WERI-Rb-1 (cell line): ENCODE measurements at regions not wholly inside any gene's neighbourhood (a gene's known extent, or its start where the extent isn't known, plus 50 kb on each side); places are given as distances from the start of the nearest gene placed in this dataset.

Experiments used
- DNase-seq: peaks from one replicate; pipeline ENCODE4 v3.0.0-alpha.2; 2020
- H3K27ac ChIP-seq: fragments of 250-450 bp; sonication (Bioruptor Pico); 2 replicates; pipeline ENCODE4 v1.5.1; 2020; ENCODE audit warnings: mild to moderate bottlenecking, moderate library complexity
- H3K27me3 ChIP-seq: fragments of 250-450 bp; sonication (Bioruptor Pico); 2 replicates; pipeline ENCODE4 v1.5.1; 2021; ENCODE audit warnings: mild to moderate bottlenecking, low read depth, moderate library complexity; ENCODE audit not compliant: insufficient read depth, severe bottlenecking
- H3K36me3 ChIP-seq: fragments of 250-450 bp; sonication (Bioruptor Pico); 2 replicates; pipeline ENCODE4 v1.5.1; 2020; ENCODE audit warnings: mild to moderate bottlenecking, moderate library complexity
- H3K4me3 ChIP-seq: 2 replicates; pipeline ENCODE4 v1.5.1; 2011; ENCODE audit warnings: low read depth, mild to moderate bottlenecking, control low read depth, low read length
- H3K9me3 ChIP-seq: fragments of 250-450 bp; sonication (Bioruptor Pico); 2 replicates; pipeline ENCODE4 v1.5.1; 2021; ENCODE audit warnings: mild to moderate bottlenecking, moderate library complexity; ENCODE audit not compliant: severe bottlenecking
- TF ChIP-seq, protein P1 (sequence below): IDR thresholded peaks from 2 replicates; pipeline ENCODE4 v1.5.1; 2011; ENCODE audit warnings: low read depth, mild to moderate bottlenecking, control low read depth, inconsistent platforms, low read length

DNA sequence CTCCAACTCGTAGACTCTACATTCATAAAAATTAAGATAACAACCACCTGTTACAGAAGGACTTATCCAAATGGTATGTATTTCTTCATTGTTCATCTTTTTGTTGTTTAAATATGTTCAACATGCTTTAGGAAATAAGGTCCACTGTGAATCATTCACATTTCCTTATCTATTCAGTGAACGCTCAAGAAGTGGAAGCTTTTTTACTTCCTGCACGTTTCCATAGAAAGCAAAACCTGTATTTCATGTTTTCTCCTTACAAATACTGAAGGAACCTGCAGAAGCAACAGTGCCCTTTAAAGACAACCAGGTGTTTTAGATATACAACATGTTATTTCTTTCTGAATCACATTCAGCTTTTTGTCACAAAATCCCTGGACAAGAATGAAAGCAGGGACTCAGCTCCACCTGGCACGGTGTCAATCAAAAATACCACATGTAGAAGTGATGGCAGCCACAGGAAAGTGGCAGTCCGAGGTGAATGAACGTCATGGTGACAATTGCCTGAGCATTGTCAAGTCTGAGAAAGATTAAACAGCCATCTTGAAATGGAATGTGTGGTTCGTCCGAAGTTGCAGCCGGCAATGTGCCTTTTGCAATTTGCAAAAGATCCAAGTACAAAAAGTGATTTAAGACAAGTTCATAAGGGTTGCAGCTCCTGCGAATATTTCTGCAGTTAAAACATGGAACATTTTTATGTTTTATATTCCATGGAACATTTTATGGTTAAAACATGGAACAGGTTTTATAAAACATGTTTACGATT lies 66.7 kb upstream of the RIPOR2 start:
- Histone ChIP-seq H3K9me3 (no peaks in the 10 kb centered on the region), H3K4me3 (no peak overlapping the region), H3K27ac (no peak overlapping the region), H3K36me3 (no peaks in the 10 kb centered on the region), H3K27me3 (no peaks in the 10 kb centered on the region)
- TF ChIP-seq, protein P1, sequence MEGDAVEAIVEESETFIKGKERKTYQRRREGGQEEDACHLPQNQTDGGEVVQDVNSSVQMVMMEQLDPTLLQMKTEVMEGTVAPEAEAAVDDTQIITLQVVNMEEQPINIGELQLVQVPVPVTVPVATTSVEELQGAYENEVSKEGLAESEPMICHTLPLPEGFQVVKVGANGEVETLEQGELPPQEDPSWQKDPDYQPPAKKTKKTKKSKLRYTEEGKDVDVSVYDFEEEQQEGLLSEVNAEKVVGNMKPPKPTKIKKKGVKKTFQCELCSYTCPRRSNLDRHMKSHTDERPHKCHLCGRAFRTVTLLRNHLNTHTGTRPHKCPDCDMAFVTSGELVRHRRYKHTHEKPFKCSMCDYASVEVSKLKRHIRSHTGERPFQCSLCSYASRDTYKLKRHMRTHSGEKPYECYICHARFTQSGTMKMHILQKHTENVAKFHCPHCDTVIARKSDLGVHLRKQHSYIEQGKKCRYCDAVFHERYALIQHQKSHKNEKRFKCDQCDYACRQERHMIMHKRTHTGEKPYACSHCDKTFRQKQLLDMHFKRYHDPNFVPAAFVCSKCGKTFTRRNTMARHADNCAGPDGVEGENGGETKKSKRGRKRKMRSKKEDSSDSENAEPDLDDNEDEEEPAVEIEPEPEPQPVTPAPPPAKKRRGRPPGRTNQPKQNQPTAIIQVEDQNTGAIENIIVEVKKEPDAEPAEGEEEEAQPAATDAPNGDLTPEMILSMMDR, result no peak
- DNase-seq, result no peak

DNA sequence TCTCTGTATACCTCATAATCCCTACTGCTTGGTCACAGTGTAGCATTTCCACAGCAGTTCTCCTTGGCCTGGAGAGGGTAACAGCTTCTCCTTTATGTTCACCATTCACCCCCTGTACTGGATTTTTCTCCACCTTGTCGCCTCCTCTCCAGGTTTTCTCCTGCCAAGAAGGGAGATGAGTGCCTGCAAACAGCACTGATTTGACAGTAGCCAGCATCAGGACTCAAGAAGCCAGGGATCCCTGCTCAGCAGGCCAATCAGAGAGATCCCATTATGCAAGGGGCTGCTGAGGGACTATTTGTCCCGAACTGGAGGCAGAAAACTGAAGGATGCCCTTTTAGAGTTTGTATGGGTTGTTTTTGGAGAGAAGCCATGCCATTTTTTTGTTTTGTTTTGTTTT lies 68.6 kb upstream of the RIPOR2 start:
- Histone ChIP-seq H3K27ac (no peak overlapping the region), H3K36me3 (no peaks in the 10 kb centered on the region), H3K4me3 (no peak overlapping the region), H3K9me3 (no peaks in the 10 kb centered on the region), H3K27me3 (no peaks in the 10 kb centered on the region)
- no peak for DNase-seq
- TF ChIP-seq, protein P1, result no peak

DNA sequence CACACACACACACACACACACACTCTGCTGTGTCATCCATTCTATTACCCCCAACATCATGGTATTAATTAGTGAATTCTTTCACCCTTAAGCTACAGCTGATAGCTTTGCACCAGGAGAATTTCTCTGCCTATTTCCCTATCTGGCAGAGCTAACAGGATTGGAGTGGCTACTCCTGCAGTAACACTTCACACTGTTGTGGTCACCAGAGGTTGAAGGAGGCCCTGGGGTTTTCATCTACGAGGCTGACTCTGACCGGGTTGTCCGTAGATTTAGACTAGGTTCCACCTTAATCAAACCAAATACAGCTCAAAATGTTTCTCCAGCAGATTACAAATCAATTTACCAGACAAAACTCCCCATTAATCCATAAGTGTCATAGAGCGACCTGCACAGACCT lies 69.2 kb upstream of the RIPOR2 start:
- H3K9me3 ChIP-seq, result no peaks in the 10 kb centered on the region
- H3K4me3 ChIP-seq, result no peak overlapping the region
- TF ChIP-seq, protein P1, result no peak
- H3K27me3 ChIP-seq, result no peaks in the 10 kb centered on the region
- no peak overlapping the region for H3K27ac ChIP-seq
- H3K36me3 ChIP-seq, result no peaks in the 10 kb centered on the region
- DNase-seq, result no peak

DNA sequence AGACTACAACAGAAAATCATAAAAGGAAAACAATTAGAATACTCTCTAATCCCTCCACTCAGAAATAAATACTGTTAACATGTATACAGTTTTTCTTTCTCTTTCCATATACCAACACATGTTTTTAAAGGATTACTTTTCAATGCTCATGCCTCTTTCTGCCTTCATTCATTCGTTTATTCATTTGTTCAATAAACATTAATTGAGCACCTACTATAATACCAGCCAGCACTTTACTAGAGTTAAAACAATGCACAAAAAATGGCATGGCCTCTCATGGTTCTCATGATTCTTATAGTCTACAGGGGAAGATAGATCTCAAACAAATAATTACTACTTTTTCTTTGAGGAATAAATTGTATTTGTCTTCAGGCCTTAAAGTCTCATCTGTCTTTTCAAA lies 70.3 kb upstream of the RIPOR2 start:
- H3K27me3 ChIP-seq, result no peaks in the 10 kb centered on the region
- H3K4me3 ChIP-seq, result no peak overlapping the region
- no peaks in the 10 kb centered on the region for H3K9me3 ChIP-seq
- DNase-seq, result no peak
- no peak overlapping the region for H3K27ac ChIP-seq
- no peaks in the 10 kb centered on the region for H3K36me3 ChIP-seq
- TF ChIP-seq, protein P1, result no peak

DNA sequence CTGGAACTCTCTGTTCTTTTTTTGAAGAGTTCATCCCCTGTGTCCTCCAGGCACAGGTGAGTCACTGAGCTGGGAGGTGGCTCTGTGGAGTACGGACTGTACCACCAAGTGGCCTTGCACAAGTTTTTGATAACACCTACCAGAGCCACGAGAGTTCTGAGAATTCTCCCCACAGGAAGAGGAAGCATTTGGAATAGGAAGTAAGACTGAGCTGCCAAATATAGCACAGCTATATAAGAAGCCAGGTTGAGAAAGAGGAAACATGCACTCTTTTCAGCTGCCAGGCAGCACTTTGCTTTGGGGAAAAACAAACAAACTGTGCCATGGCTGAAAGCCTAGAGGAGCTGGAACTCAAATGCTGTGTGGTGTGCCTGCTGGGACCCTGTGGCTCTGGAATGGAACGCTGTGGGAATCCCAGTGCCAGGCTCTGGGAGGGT lies 70.8 kb upstream of the RIPOR2 start:
- H3K27ac ChIP-seq, result no peak overlapping the region
- TF ChIP-seq, protein P1, result no peak
- H3K4me3 ChIP-seq, result no peak overlapping the region

DNA sequence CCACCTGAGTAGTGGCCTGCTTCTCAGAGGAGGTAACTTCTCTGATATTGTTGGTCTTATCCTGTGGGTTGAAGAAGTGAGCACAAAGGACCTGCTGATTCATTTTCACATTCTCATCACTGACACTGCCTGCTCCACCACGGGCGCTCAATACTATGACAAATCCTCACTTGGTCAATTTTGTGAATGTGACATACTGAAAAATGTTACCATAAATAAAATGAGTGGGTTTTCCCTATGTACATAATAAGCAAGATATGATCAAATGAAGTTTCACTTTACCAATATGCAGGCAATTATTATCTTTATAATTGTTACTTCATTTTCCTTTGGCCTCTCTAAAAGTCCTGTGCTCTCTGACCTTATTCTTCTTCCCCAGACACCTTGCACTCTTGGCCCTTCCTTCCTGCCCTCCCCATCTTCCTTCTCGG lies 71.5 kb upstream of the RIPOR2 start:
- TF ChIP-seq, protein P1, result no peak
- DNase-seq, result no peak
- Histone ChIP-seq H3K4me3 (no peak overlapping the region), H3K27me3 (no peaks in the 10 kb centered on the region), H3K27ac (no peak overlapping the region), H3K9me3 (no peaks in the 10 kb centered on the region), H3K36me3 (no peaks in the 10 kb centered on the region)

More for the DNA sequence above, 70.8 kb upstream of the RIPOR2 start:
- Histone ChIP-seq H3K36me3 (no peaks in the 10 kb centered on the region), H3K27me3 (no peaks in the 10 kb centered on the region), H3K9me3 (no peaks in the 10 kb centered on the region)
- DNase-seq, result no peak
